Psoas muscle (tissue), 7 donors: ENCODE measurements at regions not wholly inside any gene's neighbourhood (a gene's known extent, or its start where the extent isn't known, plus 50 kb on each side); places are given as distances from the start of the nearest gene placed in this dataset.

Source experiments
- ATAC-seq, 4 donors: fragments of 200-7000 bp; cut with Tn5 transposase; one replicate each; pipeline ENCODE4 v1.9.1; 2020; ENCODE audit warnings: moderate library complexity in 3 of 4, mild to moderate bottlenecking in 2 of 4
- DNase-seq, 2 donors: peaks; one replicate each; pipeline ENCODE4 v3.0.0-alpha.2; 2020
- H3K27ac ChIP-seq: fragments of 200-600 bp; one replicate; pipeline ENCODE4 v1.8.0; 2022
- H3K27me3 ChIP-seq, 3 donors: fragments of 200-600 bp in 1 of 3; one replicate each; pipeline versions ENCODE4 v1.6.1 to v1.8.0; 2013 to 2022; ENCODE audit warnings: low read length in 2 of 3, mild to moderate bottlenecking in 2 of 3, moderate library complexity in 1 of 3; ENCODE audit not compliant: insufficient read depth in 3 of 3
- H3K36me3 ChIP-seq, 2 donors: fragments of 200-600 bp in 1 of 2; one replicate each; pipeline versions ENCODE4 v1.6.1 to v1.8.0; 2013 to 2022; ENCODE audit warnings: low read depth in 1 of 2, mild to moderate bottlenecking in 1 of 2, moderate library complexity in 1 of 2; ENCODE audit not compliant: insufficient read depth in 1 of 2
- H3K4me1 ChIP-seq: fragments of 200-600 bp; one replicate; pipeline ENCODE4 v1.8.0; 2022
- H3K4me3 ChIP-seq: fragments of 200-600 bp; one replicate; pipeline ENCODE4 v1.8.0; 2022; ENCODE audit warnings: mild to moderate bottlenecking
- H3K9me3 ChIP-seq: fragments of 200-600 bp; one replicate; pipeline ENCODE4 v1.8.0; 2022
- CTCF ChIP-seq: fragments of 200-600 bp; IDR thresholded peaks from one replicate; pipeline ENCODE4 v1.8.0; 2022; ENCODE audit warnings: antibody characterized with exemption
- WGBS, 3 donors: extraction: QIAGEN DNeasy Blood & Tissue Kit; methylation state at CpG; one replicate each; pipeline versions ENCODE4 v1.1.6 to v1.1.7; 2013; 5-methylcytosine and 5-hydroxymethylcytosine counted together
- intact Hi-C, 2 donors: fragments of 100-400 bp; cut with DNase I; formaldehyde crosslinking; loops; one replicate each; pipeline versions ENCODE4 v1.11.0 to v1.14.2; 2022
- donor health status: healthy with polysubstance abuse.
- donor health status: DM: no; HTN: no; CAD: no; lungs with moderate emphysema.
- donor health status: Bipolar disorder and iron deficiency.
- donor health status: healthy.
- donor health status: DM: yes; HTN: yes; CAD: no.
- donor health status: DM: no; HTN: no; CAD: no.
- donor health status: DM: yes; HTN: yes; CAD: no.

- Histone ChIP-seq H3K36me3 (no peaks in the 10 kb centered on the region), H3K27ac (peak overlapping the region; percentile 73), H3K27me3 (no peaks in the 10 kb centered on the region), H3K9me3 (no peaks in the 10 kb centered on the region), H3K4me3 (no peak overlapping the region), H3K4me1 (peaks cover 11% of the 10 kb centered on the region)
- WGBS, 3 donors = 87 to 95% (median 92%) methylated on average over 2 of the region's 2 CpGs
- intact Hi-C loops = no loop called here
- no peak for TF ChIP-seq CTCF
- DNase-seq = no peak
- ATAC-seq = no peak
These were observed 220.4 kb upstream of the CD180 start for GRCh38 chr5:67416986-67417385.

GRCh38 chr5:67416133-67416937 is 219.7 kb upstream of the CD180 start:
- Histone ChIP-seq H3K27me3 (no peaks in the 10 kb centered on the region), H3K9me3 (no peaks in the 10 kb centered on the region), H3K36me3 (no peaks in the 10 kb centered on the region), H3K4me1 (peaks cover 12% of the 10 kb centered on the region), H3K27ac (no peak overlapping the region), H3K4me3 (no peak overlapping the region)
- intact Hi-C loops = no loop called here
- no peak for DNase-seq
- no peak for TF ChIP-seq CTCF
- WGBS, 3 donors = 90 to 100% (median 94%) methylated on average over 1 of the region's 1 CpG
- no peak for ATAC-seq

GRCh38 chr5:67414712-67415111 is 218.1 kb upstream of the CD180 start:
- intact Hi-C loops = no loop called here
- no peaks in the 10 kb centered on the region for H3K9me3 ChIP-seq
- no peaks in the 10 kb centered on the region for H3K27me3 ChIP-seq
- DNase-seq (no peak), ATAC-seq (no peak)
- H3K4me1 ChIP-seq = peaks cover 12% of the 10 kb centered on the region
- H3K27ac ChIP-seq = no peak overlapping the region
- no peaks in the 10 kb centered on the region for H3K36me3 ChIP-seq
- TF ChIP-seq CTCF = no peak
- no peak overlapping the region for H3K4me3 ChIP-seq

- Histone ChIP-seq H3K27ac (no peak overlapping the region), H3K9me3 (no peaks in the 10 kb centered on the region), H3K36me3 (no peaks in the 10 kb centered on the region), H3K27me3 (no peaks in the 10 kb centered on the region), H3K4me3 (no peak overlapping the region), H3K4me1 (peaks cover 9% of the 10 kb centered on the region)
- no peak for TF ChIP-seq CTCF
- intact Hi-C loops = no loop called here
- WGBS, 3 donors = 69 to 79% (median 71%) methylated on average over 3 of the region's 3 CpGs
- ATAC-seq = no peak
- DNase-seq = no peak
These were observed 217.1 kb upstream of the CD180 start for GRCh38 chr5:67413721-67414120.
